Activated CD4-positive, CD25-positive, alpha-beta regulatory T cell (primary cell): ENCODE measurements at regions not wholly inside any gene's neighbourhood (a gene's known extent, or its start where the extent isn't known, plus 50 kb on each side); places are given as distances from the start of the nearest gene placed in this dataset.

Source experiments
- DNase-seq, 4 experiments: peaks; one replicate each; lab custom pipeline; 2025; lab: John Stamatoyannopoulos, UW

- no peak for DNase-seq
Observed at GRCh38 chr5:68534956-68535520, 319.5 kb downstream of the PIK3R1 start.

- DNase-seq, result no peak
Observed at GRCh38 chr5:68538814-68539420, 323.4 kb downstream of the PIK3R1 start.

- DNase-seq, result no peak
Observed at GRCh38 chr5:68540798-68541590, 325.4 kb downstream of the PIK3R1 start.

GRCh38 chr5:68542207-68542606, 326.7 kb downstream of the PIK3R1 start:
- no peak for DNase-seq

- no peak for DNase-seq
Observed at GRCh38 chr5:68543212-68543611, 327.7 kb downstream of the PIK3R1 start.

GRCh38 chr5:68544091-68544647, 328.6 kb downstream of the PIK3R1 start:
- DNase-seq, result no peak

GRCh38 chr5:68544648-68545552, 329.3 kb downstream of the PIK3R1 start:
- DNase-seq, result no peak

- no peak for DNase-seq
Observed at GRCh38 chr5:68545636-68546295, 330.2 kb downstream of the PIK3R1 start.

- no peak for DNase-seq
Observed at GRCh38 chr5:68547056-68547455, 331.5 kb downstream of the PIK3R1 start.

- no peak for DNase-seq
Observed at GRCh38 chr5:68547622-68548021, 332.1 kb downstream of the PIK3R1 start.

GRCh38 chr5:68548959-68549676, 333.6 kb downstream of the PIK3R1 start:
- DNase-seq, result no peak

- DNase-seq, result no peak
Observed at GRCh38 chr5:68550015-68550414, 334.5 kb downstream of the PIK3R1 start.

- DNase-seq, result no peak
Observed at GRCh38 chr5:68551436-68551835, 335.9 kb downstream of the PIK3R1 start.

- no peak for DNase-seq
Observed at GRCh38 chr5:68554571-68555279, 339.2 kb downstream of the PIK3R1 start.

GRCh38 chr5:68555907-68556681, 340.5 kb downstream of the PIK3R1 start:
- DNase-seq, result no peak

GRCh38 chr5:68557162-68557936, 341.8 kb downstream of the PIK3R1 start:
- DNase-seq, result no peak

GRCh38 chr5:68562308-68562707, 346.8 kb downstream of the PIK3R1 start:
- DNase-seq, result no peak

GRCh38 chr5:68565427-68565826, 349.9 kb downstream of the PIK3R1 start:
- no peak for DNase-seq

GRCh38 chr5:68576805-68577204, 361.2 kb downstream of the PIK3R1 start:
- no peak for DNase-seq
